ENCODE measurements at regions not wholly inside any gene's neighbourhood (a gene's known extent, or its start where the extent isn't known, plus 50 kb on each side); places are given as distances from the start of the nearest gene placed in this dataset.
A peak's percentile ranks its signal among the peaks of the same experiment; 100 is the strongest.

DNA sequence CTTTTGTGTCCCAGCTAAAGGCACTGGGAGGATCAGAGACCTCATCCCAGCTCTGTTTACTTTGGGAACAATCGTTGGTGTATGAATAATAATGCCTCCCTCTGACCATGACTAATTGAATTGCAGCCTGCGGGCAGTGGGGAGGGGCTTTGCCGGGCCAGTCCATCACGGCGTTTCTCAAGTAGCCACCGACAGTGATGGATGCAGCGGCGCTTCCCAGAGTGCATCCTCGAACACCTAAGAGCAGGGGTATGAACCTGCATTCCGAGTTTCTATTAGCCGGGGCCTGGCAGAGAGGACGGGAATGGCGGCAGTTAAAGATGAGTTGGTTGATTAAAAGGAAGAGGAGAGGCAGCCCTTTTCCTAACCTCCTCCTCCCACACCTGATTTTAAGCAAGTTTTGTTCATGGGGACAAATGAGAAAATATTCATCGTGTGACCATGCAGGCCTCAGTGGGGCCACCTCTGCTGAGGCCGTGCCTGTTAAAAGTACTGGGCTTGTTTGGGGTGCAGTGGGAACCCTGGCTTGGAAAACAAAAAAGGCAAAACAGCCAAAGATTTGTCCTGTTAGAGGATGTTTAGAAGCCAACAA is 154.1 kb downstream of the FOXA2 start (continued):
- TF ChIP-seq MED8 (CRISPR knock-in tag; IDR thresholded peaks at IDR 0.05; ENCODE audit: insufficient replicate concordance) (no peak), PHF21A (CRISPR knock-in tag; IDR thresholded peaks at IDR 0.05) (no peak), SETDB1 (CRISPR knock-in tag; IDR thresholded peaks at IDR 0.05; ENCODE audit: borderline replicate concordance) (no peak), ZNF33B (CRISPR knock-in tag; IDR thresholded peaks at IDR 0.05) (no peak), ZBTB7A (CRISPR knock-in tag; IDR thresholded peaks at IDR 0.05) (peak; percentile 57; the same call in 1 of the 2 replicates), ZMAT3 (CRISPR knock-in tag; conservative IDR thresholded peaks at IDR 0.05) (no peak), HES4 (CRISPR knock-in tag; IDR thresholded peaks at IDR 0.05; ENCODE audit: borderline replicate concordance) (0 out of 2 replicates have a peak, but pooled peaks have one; percentile 61)
- TF ChIP-seq, protein P1, sequence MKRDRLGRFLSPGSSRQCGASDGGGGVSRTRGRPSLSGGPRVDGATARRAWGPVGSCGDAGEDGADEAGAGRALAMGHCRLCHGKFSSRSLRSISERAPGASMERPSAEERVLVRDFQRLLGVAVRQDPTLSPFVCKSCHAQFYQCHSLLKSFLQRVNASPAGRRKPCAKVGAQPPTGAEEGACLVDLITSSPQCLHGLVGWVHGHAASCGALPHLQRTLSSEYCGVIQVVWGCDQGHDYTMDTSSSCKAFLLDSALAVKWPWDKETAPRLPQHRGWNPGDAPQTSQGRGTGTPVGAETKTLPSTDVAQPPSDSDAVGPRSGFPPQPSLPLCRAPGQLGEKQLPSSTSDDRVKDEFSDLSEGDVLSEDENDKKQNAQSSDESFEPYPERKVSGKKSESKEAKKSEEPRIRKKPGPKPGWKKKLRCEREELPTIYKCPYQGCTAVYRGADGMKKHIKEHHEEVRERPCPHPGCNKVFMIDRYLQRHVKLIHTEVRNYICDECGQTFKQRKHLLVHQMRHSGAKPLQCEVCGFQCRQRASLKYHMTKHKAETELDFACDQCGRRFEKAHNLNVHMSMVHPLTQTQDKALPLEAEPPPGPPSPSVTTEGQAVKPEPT (CRISPR knock-in tag; IDR thresholded peaks at IDR 0.05; ENCODE audit: low read depth) = peak; percentile 77; the same call in 1 of the 2 replicates
- TF ChIP-seq, protein P2, sequence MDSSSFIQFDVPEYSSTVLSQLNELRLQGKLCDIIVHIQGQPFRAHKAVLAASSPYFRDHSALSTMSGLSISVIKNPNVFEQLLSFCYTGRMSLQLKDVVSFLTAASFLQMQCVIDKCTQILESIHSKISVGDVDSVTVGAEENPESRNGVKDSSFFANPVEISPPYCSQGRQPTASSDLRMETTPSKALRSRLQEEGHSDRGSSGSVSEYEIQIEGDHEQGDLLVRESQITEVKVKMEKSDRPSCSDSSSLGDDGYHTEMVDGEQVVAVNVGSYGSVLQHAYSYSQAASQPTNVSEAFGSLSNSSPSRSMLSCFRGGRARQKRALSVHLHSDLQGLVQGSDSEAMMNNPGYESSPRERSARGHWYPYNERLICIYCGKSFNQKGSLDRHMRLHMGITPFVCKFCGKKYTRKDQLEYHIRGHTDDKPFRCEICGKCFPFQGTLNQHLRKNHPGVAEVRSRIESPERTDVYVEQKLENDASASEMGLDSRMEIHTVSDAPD (CRISPR knock-in tag; IDR thresholded peaks at IDR 0.05) = no peak
- TF ChIP-seq, protein P3, sequence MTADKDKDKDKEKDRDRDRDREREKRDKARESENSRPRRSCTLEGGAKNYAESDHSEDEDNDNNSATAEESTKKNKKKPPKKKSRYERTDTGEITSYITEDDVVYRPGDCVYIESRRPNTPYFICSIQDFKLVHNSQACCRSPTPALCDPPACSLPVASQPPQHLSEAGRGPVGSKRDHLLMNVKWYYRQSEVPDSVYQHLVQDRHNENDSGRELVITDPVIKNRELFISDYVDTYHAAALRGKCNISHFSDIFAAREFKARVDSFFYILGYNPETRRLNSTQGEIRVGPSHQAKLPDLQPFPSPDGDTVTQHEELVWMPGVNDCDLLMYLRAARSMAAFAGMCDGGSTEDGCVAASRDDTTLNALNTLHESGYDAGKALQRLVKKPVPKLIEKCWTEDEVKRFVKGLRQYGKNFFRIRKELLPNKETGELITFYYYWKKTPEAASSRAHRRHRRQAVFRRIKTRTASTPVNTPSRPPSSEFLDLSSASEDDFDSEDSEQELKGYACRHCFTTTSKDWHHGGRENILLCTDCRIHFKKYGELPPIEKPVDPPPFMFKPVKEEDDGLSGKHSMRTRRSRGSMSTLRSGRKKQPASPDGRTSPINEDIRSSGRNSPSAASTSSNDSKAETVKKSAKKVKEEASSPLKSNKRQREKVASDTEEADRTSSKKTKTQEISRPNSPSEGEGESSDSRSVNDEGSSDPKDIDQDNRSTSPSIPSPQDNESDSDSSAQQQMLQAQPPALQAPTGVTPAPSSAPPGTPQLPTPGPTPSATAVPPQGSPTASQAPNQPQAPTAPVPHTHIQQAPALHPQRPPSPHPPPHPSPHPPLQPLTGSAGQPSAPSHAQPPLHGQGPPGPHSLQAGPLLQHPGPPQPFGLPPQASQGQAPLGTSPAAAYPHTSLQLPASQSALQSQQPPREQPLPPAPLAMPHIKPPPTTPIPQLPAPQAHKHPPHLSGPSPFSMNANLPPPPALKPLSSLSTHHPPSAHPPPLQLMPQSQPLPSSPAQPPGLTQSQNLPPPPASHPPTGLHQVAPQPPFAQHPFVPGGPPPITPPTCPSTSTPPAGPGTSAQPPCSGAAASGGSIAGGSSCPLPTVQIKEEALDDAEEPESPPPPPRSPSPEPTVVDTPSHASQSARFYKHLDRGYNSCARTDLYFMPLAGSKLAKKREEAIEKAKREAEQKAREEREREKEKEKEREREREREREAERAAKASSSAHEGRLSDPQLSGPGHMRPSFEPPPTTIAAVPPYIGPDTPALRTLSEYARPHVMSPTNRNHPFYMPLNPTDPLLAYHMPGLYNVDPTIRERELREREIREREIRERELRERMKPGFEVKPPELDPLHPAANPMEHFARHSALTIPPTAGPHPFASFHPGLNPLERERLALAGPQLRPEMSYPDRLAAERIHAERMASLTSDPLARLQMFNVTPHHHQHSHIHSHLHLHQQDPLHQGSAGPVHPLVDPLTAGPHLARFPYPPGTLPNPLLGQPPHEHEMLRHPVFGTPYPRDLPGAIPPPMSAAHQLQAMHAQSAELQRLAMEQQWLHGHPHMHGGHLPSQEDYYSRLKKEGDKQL (CRISPR knock-in tag; IDR thresholded peaks at IDR 0.05; ENCODE audit: low read depth) = no peak
- TF ChIP-seq, protein P4, sequence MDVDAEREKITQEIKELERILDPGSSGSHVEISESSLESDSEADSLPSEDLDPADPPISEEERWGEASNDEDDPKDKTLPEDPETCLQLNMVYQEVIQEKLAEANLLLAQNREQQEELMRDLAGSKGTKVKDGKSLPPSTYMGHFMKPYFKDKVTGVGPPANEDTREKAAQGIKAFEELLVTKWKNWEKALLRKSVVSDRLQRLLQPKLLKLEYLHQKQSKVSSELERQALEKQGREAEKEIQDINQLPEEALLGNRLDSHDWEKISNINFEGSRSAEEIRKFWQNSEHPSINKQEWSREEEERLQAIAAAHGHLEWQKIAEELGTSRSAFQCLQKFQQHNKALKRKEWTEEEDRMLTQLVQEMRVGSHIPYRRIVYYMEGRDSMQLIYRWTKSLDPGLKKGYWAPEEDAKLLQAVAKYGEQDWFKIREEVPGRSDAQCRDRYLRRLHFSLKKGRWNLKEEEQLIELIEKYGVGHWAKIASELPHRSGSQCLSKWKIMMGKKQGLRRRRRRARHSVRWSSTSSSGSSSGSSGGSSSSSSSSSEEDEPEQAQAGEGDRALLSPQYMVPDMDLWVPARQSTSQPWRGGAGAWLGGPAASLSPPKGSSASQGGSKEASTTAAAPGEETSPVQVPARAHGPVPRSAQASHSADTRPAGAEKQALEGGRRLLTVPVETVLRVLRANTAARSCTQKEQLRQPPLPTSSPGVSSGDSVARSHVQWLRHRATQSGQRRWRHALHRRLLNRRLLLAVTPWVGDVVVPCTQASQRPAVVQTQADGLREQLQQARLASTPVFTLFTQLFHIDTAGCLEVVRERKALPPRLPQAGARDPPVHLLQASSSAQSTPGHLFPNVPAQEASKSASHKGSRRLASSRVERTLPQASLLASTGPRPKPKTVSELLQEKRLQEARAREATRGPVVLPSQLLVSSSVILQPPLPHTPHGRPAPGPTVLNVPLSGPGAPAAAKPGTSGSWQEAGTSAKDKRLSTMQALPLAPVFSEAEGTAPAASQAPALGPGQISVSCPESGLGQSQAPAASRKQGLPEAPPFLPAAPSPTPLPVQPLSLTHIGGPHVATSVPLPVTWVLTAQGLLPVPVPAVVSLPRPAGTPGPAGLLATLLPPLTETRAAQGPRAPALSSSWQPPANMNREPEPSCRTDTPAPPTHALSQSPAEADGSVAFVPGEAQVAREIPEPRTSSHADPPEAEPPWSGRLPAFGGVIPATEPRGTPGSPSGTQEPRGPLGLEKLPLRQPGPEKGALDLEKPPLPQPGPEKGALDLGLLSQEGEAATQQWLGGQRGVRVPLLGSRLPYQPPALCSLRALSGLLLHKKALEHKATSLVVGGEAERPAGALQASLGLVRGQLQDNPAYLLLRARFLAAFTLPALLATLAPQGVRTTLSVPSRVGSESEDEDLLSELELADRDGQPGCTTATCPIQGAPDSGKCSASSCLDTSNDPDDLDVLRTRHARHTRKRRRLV (CRISPR knock-in tag; IDR thresholded peaks at IDR 0.05) = no peak
- TF ChIP-seq, protein P5, sequence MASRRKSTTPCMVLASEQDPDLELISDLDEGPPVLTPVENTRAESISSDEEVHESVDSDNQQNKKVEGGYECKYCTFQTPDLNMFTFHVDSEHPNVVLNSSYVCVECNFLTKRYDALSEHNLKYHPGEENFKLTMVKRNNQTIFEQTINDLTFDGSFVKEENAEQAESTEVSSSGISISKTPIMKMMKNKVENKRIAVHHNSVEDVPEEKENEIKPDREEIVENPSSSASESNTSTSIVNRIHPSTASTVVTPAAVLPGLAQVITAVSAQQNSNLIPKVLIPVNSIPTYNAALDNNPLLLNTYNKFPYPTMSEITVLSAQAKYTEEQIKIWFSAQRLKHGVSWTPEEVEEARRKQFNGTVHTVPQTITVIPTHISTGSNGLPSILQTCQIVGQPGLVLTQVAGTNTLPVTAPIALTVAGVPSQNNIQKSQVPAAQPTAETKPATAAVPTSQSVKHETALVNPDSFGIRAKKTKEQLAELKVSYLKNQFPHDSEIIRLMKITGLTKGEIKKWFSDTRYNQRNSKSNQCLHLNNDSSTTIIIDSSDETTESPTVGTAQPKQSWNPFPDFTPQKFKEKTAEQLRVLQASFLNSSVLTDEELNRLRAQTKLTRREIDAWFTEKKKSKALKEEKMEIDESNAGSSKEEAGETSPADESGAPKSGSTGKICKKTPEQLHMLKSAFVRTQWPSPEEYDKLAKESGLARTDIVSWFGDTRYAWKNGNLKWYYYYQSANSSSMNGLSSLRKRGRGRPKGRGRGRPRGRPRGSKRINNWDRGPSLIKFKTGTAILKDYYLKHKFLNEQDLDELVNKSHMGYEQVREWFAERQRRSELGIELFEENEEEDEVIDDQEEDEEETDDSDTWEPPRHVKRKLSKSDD (CRISPR knock-in tag; IDR thresholded peaks at IDR 0.05; ENCODE audit: low read depth) = no peak

Measured in HepG2 (cell line).